Lower leg skin (tissue), 3 donors: ENCODE measurements at regions not wholly inside any gene's neighbourhood (a gene's known extent, or its start where the extent isn't known, plus 50 kb on each side); places are given as distances from the start of the nearest gene placed in this dataset.

Source experiments
- POLR2A ChIP-seq, 2 donors: fragments of 450-650 bp; IDR thresholded peaks; one replicate each; pipeline ENCODE4 v1.6.1; 2016 to 2017; ENCODE audit warnings: antibody characterized with exemption in 2 of 2, mild to moderate bottlenecking in 1 of 2, moderate library complexity in 1 of 2
- TF ChIP-seq, protein P1 (sequence below), 3 donors: fragments of 450-650 bp; IDR thresholded peaks; one replicate each; pipeline ENCODE4 v1.5.1; 2016; ENCODE audit warnings: antibody characterized with exemption in 3 of 3, mild to moderate bottlenecking in 3 of 3, moderate library complexity in 2 of 3

DNA sequence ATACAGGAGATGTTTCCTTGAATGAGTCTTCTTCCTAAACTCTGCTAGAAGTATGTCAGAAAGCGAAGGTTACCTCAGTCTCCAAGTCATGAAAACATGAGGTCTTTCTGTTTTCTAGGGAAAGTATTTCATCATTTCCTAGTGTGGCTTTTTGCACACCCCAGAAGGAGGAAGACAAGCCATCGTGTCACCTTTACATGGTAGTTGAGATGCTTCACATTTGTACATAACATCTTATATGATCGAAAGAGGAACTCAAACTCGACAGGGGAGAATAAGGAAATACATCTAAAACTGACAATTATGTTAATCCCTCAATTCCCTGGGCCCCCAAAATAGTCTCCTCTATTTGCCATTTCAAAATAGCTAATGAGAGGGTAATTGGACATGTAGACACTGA lies 214.1 kb upstream of the PLEKHG7 start:
- TF ChIP-seq POLR2A (IDR thresholded peaks at IDR 0.05), result no peak
- TF ChIP-seq, protein P1, sequence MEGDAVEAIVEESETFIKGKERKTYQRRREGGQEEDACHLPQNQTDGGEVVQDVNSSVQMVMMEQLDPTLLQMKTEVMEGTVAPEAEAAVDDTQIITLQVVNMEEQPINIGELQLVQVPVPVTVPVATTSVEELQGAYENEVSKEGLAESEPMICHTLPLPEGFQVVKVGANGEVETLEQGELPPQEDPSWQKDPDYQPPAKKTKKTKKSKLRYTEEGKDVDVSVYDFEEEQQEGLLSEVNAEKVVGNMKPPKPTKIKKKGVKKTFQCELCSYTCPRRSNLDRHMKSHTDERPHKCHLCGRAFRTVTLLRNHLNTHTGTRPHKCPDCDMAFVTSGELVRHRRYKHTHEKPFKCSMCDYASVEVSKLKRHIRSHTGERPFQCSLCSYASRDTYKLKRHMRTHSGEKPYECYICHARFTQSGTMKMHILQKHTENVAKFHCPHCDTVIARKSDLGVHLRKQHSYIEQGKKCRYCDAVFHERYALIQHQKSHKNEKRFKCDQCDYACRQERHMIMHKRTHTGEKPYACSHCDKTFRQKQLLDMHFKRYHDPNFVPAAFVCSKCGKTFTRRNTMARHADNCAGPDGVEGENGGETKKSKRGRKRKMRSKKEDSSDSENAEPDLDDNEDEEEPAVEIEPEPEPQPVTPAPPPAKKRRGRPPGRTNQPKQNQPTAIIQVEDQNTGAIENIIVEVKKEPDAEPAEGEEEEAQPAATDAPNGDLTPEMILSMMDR (IDR thresholded peaks at IDR 0.05), result no peak
